ENCODE measurements at regions not wholly inside any gene's neighbourhood (a gene's known extent, or its start where the extent isn't known, plus 50 kb on each side); places are given as distances from the start of the nearest gene placed in this dataset.

- H3K4me3 Mint-ChIP-seq (ENCODE audit: low read depth), result no peak overlapping the region
- H3K36me3 Mint-ChIP-seq (ENCODE audit: insufficient read depth), result peaks cover 2% of the 10 kb centered on the region
- no peak overlapping the region for H3K27ac Mint-ChIP-seq
These were observed 794.5 kb upstream of the TBX3 start for GRCh38 chr12:115478505-115478904.

DNA sequence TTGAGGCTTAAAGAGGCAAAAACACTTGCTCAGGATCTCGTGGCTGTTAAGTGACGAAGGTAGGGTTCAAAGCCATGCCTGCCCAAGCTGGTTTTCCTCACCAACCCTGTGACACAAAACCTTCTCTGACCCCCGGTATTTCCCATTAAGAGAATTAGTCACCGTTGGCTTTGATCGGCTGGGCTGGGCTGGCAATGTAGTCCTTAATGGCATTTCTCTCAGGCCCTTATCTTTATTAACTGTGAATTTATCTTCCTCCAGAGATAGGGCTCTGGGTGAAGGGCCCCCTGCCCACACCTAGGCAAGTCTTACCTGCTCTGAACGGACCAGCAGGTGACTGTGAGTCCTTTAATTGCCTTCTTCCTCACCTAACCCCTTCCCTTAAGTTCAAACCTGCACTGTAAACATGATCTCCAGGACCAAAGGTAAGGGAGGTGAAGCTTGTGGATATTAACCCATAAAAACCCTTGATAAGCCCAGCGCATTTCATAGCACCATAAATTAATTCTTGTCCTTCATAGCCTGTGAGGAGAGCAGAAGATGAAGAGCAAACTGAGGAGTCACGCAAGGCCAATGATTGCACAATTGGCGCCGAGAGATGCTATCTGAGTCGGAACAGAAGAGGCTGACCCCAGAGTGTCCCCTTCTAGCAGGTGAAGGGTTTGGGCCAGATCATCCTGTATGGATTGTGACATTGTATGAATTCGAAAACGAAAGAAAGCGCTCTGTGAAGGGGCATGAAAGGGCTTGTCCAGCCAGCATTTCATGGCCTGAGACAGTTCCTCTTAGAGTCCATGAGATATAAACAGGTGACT, 790.8 kb upstream of the TBX3 start:
- Mint-ChIP-seq H3K9me3 (ENCODE audit: low read depth) (no peaks in the 10 kb centered on the region), H3K27ac (peak overlapping the region; percentile 1), H3K36me3 (ENCODE audit: insufficient read depth) (no peaks in the 10 kb centered on the region), H3K27me3 (peaks cover 7% of the 10 kb centered on the region), H3K4me1 (ENCODE audit: low read depth) (peaks cover 17% of the 10 kb centered on the region), H3K4me3 (ENCODE audit: low read depth) (no peak overlapping the region)
- no peak for DNase-seq (ENCODE audit: low spot score, unreplicated experiment)
- TF ChIP-seq, protein P1, sequence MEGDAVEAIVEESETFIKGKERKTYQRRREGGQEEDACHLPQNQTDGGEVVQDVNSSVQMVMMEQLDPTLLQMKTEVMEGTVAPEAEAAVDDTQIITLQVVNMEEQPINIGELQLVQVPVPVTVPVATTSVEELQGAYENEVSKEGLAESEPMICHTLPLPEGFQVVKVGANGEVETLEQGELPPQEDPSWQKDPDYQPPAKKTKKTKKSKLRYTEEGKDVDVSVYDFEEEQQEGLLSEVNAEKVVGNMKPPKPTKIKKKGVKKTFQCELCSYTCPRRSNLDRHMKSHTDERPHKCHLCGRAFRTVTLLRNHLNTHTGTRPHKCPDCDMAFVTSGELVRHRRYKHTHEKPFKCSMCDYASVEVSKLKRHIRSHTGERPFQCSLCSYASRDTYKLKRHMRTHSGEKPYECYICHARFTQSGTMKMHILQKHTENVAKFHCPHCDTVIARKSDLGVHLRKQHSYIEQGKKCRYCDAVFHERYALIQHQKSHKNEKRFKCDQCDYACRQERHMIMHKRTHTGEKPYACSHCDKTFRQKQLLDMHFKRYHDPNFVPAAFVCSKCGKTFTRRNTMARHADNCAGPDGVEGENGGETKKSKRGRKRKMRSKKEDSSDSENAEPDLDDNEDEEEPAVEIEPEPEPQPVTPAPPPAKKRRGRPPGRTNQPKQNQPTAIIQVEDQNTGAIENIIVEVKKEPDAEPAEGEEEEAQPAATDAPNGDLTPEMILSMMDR (IDR thresholded peaks at IDR 0.05; ENCODE audit: unreplicated experiment), result no peak

More at GRCh38 chr12:115478505-115478904, 794.5 kb upstream of the TBX3 start:
- Mint-ChIP-seq H3K27me3 (no peaks in the 10 kb centered on the region), H3K9me3 (ENCODE audit: low read depth) (peaks cover 4% of the 10 kb centered on the region), H3K4me1 (ENCODE audit: low read depth) (peaks cover 25% of the 10 kb centered on the region)
- TF ChIP-seq, protein P1 (IDR thresholded peaks at IDR 0.05; ENCODE audit: unreplicated experiment), result no peak
- no peak for DNase-seq (ENCODE audit: low spot score, unreplicated experiment)

- Mint-ChIP-seq H3K36me3 (ENCODE audit: insufficient read depth) (no peaks in the 10 kb centered on the region), H3K4me1 (ENCODE audit: low read depth) (peaks cover 16% of the 10 kb centered on the region), H3K4me3 (ENCODE audit: low read depth) (no peak overlapping the region), H3K27me3 (peaks cover 10% of the 10 kb centered on the region), H3K9me3 (ENCODE audit: low read depth) (no peaks in the 10 kb centered on the region), H3K27ac (no peak overlapping the region)
- TF ChIP-seq, protein P1 (IDR thresholded peaks at IDR 0.05; ENCODE audit: unreplicated experiment), result no peak
- no peak for DNase-seq (ENCODE audit: low spot score, unreplicated experiment)
These were observed 789.4 kb upstream of the TBX3 start for GRCh38 chr12:115473257-115473956.

GRCh38 chr12:115472852-115473251, 788.9 kb upstream of the TBX3 start:
- no peak for DNase-seq (ENCODE audit: low spot score, unreplicated experiment)
- Mint-ChIP-seq H3K4me3 (ENCODE audit: low read depth) (no peak overlapping the region), H3K27me3 (peaks cover 10% of the 10 kb centered on the region), H3K9me3 (ENCODE audit: low read depth) (no peaks in the 10 kb centered on the region), H3K4me1 (ENCODE audit: low read depth) (peaks cover 16% of the 10 kb centered on the region), H3K36me3 (ENCODE audit: insufficient read depth) (no peaks in the 10 kb centered on the region), H3K27ac (no peak overlapping the region)
- TF ChIP-seq, protein P1 (IDR thresholded peaks at IDR 0.05; ENCODE audit: unreplicated experiment), result no peak

GRCh38 chr12:115470977-115471376, 787.0 kb upstream of the TBX3 start:
- no peak overlapping the region for H3K27ac Mint-ChIP-seq
- H3K9me3 Mint-ChIP-seq (ENCODE audit: low read depth), result no peaks in the 10 kb centered on the region
- TF ChIP-seq, protein P1 (IDR thresholded peaks at IDR 0.05; ENCODE audit: unreplicated experiment), result no peak
- H3K4me3 Mint-ChIP-seq (ENCODE audit: low read depth), result no peak overlapping the region
- no peak for DNase-seq (ENCODE audit: low spot score, unreplicated experiment)
- peaks cover 15% of the 10 kb centered on the region for H3K4me1 Mint-ChIP-seq (ENCODE audit: low read depth)
- no peaks in the 10 kb centered on the region for H3K36me3 Mint-ChIP-seq (ENCODE audit: insufficient read depth)
- H3K27me3 Mint-ChIP-seq, result peaks cover 10% of the 10 kb centered on the region
